GM21360 (cell line): ENCODE measurements at regions not wholly inside any gene's neighbourhood (a gene's known extent, or its start where the extent isn't known, plus 50 kb on each side); places are given as distances from the start of the nearest gene placed in this dataset.
"Not testable (repeated sequence)": the region's sequence is repeated elsewhere in the genome, so short reads cannot be mapped to it uniquely, and the experiment has no call there.

Experiments
- ATAC-seq: cut with Tn5 transposase; IDR thresholded peaks from one replicate; pipeline ENCODE4 v1.9.1; 2021; ENCODE audit warnings: mild to moderate bottlenecking, moderate library complexity; ENCODE audit not compliant: unreplicated experiment

- no peak for ATAC-seq
Measured at GRCh38 chr14:25350021-25350420, 300.1 kb upstream of the STXBP6 start.

DNA sequence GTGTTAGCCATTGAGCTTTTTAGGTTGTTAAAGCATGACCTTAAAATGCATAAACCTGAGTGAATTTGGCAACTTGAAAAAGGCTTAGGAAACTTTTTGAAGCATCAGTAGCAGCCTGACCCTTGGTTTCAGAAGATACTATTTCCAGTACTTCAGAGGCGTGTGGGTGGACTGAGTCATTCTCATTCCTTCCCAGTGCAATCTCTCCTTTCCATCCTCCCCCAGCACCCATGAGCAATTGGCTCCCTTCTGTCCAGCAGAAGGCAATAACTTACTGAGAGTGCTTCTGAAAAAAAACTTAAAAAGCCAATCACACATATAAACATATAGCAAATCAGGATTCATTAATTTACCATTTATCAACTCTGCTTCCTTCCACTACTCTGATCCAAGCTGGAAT lies 299.3 kb upstream of the STXBP6 start:
- no peak for ATAC-seq

DNA sequence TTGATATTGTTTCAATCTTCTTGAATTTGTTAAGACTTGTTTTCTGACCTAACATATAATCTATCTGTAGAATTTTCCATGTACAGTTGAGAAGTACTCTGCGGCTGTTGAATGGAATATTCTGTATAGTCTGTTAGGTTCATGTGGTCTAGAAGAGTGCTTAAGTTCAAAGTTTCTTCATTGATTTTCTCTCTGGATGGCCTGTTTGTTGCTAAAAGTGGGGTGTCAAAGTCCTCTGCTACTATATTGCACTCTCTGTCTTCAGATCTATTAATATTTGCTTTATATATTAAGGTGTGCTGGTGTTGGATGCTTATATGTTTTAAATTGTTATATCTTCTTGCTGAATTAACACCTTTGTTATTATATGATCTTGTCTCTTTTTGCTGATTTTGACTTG lies 290.9 kb upstream of the STXBP6 start:
- ATAC-seq: no peak

DNA sequence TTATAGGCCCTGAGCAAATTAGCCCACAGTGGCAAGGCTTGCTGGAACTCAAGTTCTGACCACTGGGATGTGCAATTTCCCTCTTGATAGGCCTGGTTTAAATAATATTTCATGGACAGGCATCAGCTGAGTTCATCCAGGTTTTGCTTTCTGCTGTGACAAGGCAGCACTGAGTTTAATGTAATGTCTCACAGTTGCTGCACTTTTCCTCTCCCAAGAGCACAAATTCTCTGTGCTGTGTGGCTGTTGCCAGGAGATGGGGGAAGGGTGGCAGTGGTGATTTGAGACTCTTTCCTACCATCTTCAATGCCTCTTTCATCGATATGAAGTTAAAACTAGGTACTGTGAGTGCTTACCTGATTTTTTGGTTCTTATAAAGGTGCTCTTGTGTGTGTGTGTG lies 272.8 kb upstream of the STXBP6 start:
- no peak for ATAC-seq

GRCh38 chr14:25316007-25316406 lies 266.1 kb upstream of the STXBP6 start:
- not testable (repeated sequence) for ATAC-seq

DNA sequence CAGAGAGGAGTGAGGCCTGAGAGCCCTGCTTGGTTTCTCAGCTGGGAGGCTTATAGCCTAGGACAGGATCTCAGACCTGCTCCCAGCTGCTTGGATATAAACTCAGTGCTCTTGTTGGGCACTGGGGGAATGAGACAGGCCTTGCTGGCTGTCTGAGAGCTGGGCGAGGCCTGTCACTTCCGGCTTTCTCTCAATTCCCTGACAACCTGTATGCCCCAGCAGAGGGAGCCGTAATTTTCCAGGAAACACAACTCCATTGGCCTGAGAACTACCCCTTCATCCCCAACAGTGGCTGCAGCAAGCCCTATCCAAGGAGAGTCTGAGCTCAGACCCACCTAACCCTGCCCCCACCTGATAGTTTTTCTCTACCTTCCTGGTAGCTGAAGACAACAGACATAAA lies 258.3 kb upstream of the STXBP6 start:
- ATAC-seq: no peak

- no peak for ATAC-seq
Measured at GRCh38 chr14:25303934-25304333, 254.0 kb upstream of the STXBP6 start.

- ATAC-seq: no peak
Measured at GRCh38 chr14:25298238-25298637, 248.3 kb upstream of the STXBP6 start.

GRCh38 chr14:25290154-25290553 lies 240.2 kb upstream of the STXBP6 start:
- ATAC-seq: not testable (repeated sequence)

GRCh38 chr14:25274529-25274928 lies 224.6 kb upstream of the STXBP6 start:
- no peak for ATAC-seq

DNA sequence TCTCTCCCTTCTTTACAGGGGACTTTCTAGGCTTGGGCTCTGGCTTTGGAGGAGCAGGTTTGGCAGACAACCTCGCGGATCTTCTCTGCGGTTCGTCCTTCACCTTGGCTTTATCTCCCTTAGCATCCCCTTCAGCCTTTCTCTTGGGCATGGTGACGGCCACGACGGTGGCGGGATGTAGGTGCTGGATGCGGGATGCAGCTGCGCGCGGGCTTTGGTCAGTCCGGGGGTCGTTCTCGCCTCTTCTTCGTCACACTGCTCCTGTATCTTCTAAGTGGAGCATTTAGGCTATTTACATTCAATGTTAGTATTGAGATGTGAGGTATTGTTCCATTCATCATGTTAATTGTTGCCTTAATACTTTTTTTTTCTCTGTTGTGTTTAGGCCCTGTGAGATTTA lies 217.2 kb upstream of the STXBP6 start:
- ATAC-seq: no peak

- no peak for ATAC-seq
Measured at GRCh38 chr14:25259470-25259869, 209.5 kb upstream of the STXBP6 start.

DNA sequence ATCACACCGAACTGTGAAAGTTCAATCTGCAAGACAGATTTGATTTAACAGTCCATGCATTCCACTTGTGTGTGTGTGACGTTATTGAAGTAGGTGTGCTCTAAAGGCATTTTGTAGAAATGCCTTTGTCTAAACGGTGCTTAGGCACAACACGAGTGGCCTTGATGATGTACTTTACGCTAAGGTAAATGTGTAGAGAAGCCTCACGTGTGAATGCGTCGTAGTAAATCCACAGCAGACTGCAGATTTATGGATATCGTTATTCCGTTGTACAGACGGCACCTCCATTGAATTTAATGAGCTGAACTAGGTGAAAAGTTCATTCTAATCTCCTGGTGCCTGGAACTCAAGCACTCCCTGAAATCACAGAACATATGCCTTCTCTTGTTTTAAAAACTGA lies 202.8 kb upstream of the STXBP6 start:
- ATAC-seq: no peak

- no peak for ATAC-seq
Measured at GRCh38 chr14:25250516-25250915, 200.6 kb upstream of the STXBP6 start.

- ATAC-seq: no peak
Measured at GRCh38 chr14:25247609-25248008, 197.7 kb upstream of the STXBP6 start.

GRCh38 chr14:25246751-25247150 lies 196.8 kb upstream of the STXBP6 start:
- no peak for ATAC-seq

- no peak for ATAC-seq
Measured at GRCh38 chr14:25239170-25239569, 189.2 kb upstream of the STXBP6 start.

- ATAC-seq: no peak
Measured at GRCh38 chr14:25237845-25238244, 187.9 kb upstream of the STXBP6 start.

- ATAC-seq: no peak
Measured at GRCh38 chr14:25233613-25234012, 183.7 kb upstream of the STXBP6 start.

DNA sequence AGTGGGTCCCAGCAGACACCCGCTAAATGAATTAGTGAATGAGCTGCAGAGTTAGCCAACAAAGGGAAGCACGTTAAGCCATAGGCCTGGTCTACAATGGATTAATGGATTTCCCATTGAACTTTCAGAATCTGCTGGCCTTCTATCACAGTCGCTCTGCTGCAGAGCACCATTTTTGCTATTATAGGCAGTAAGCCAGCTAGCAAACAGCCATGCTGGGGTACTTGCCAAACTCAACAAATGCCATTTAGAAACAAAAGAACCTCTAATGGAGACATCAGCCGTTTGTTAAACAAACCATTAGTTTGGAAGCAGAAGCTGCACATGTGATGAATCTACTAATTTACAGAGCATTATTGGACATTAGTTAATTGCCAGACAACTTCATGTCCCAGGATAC lies 181.1 kb upstream of the STXBP6 start:
- ATAC-seq: no peak

DNA sequence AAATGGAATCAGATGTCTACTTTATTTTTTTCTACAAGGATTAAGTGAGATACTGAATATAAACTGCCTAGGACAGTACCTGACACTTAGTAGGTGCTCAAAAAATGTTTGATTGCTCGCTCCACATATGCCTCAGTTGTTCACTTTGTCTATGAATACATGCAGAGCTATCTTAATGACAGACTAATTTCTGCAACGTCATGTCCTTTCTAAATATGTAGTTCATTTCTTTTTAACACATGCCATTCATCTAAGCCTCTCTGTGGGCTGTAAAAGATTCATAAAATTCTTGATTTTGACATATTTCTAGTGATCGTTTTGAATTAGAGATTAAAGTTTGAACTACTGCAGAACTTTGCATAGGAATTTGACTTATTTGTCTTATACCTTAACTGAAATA lies 176.3 kb upstream of the STXBP6 start:
- ATAC-seq: no peak

GRCh38 chr14:25222256-25222655 lies 172.3 kb upstream of the STXBP6 start:
- ATAC-seq: no peak

DNA sequence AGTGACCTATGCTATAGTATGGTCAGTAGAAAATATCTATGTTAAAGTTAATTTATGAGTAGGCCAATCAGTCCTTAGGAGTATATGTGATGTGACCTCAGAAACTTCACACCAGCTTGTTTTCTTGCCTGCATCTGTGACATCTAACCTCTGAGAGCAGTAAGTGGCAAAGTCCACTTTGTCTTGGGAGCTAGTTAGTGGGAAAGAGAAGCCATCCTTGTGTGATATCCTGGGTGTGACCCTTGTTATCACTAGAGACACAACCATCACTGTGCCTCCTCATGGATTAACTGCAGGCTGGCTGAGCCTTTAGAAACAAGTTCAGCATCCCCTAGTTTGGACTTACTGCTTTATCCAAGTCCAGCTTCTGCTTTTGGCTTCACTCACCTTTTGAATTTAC lies 170.6 kb upstream of the STXBP6 start:
- ATAC-seq: no peak

DNA sequence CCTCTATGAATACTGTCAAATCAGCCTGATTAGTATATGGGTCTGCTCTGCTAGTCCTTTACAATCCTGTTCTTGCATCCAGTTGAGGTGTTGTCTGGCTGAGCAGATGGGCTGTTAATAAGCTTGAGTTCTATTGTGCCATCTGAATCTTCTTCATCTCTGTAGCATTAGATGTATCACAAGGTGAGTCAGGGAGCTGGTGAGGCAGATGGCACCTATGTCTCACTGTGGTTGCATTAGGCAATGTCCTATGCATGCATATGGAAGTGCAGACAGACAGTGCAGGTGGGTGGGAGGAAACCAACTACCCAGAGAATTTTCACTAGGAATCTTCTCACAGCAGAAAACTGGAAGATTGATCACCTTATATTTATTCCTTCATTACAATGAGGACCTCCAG lies 165.7 kb upstream of the STXBP6 start:
- ATAC-seq: no peak
